ENCODE measurements at regions not wholly inside any gene's neighbourhood (a gene's known extent, or its start where the extent isn't known, plus 50 kb on each side); places are given as distances from the start of the nearest gene placed in this dataset.
A peak's percentile ranks its signal among the peaks of the same experiment; 100 is the strongest.

GRCh38 chr11:92830377-92831155 lies 138.9 kb upstream of the MTNR1B start:
- Histone ChIP-seq H3K4me3 (ENCODE audit: low read depth in 1 of 2, low read length in 2 of 2) (no peak overlapping the region), H2AFZ (ENCODE audit: low read depth, low read length) (0 out of 2 replicates have a peak overlapping the region, but pooled peaks have one; percentile 12), H3K4me2 (ENCODE audit: insufficient read depth, low read length) (no peak overlapping the region), H3K4me1 (ENCODE audit: insufficient read depth, low read length) (peaks cover 12% of the 10 kb centered on the region), H3K36me3 (ENCODE audit: insufficient read depth, low read length) (no peaks in the 10 kb centered on the region), H3K27ac (ENCODE audit: low read length) (no peak overlapping the region), H3K27me3 (ENCODE audit: insufficient read depth, low read length, poor library complexity) (no peaks in the 10 kb centered on the region), H3K9me3 (ENCODE audit: insufficient read depth, low read length, severe bottlenecking) (no peaks in the 10 kb centered on the region), H4K20me1 (ENCODE audit: insufficient read depth, low read length) (no peaks in the 10 kb centered on the region), H3K9ac (ENCODE audit: low read depth, low read length) (no peak overlapping the region), H3K79me2 (ENCODE audit: insufficient read depth, low read length) (no peaks in the 10 kb centered on the region)
- ATAC-seq (ENCODE audit: insufficient read depth, low read depth) (peak; percentile 83), DNase-seq (peak; percentile 58)
- TF ChIP-seq EZH2 (IDR thresholded peaks at IDR 0.05; ENCODE audit: borderline replicate concordance, low read depth, low read length, severe bottlenecking): no peak
- TF ChIP-seq, protein P1, sequence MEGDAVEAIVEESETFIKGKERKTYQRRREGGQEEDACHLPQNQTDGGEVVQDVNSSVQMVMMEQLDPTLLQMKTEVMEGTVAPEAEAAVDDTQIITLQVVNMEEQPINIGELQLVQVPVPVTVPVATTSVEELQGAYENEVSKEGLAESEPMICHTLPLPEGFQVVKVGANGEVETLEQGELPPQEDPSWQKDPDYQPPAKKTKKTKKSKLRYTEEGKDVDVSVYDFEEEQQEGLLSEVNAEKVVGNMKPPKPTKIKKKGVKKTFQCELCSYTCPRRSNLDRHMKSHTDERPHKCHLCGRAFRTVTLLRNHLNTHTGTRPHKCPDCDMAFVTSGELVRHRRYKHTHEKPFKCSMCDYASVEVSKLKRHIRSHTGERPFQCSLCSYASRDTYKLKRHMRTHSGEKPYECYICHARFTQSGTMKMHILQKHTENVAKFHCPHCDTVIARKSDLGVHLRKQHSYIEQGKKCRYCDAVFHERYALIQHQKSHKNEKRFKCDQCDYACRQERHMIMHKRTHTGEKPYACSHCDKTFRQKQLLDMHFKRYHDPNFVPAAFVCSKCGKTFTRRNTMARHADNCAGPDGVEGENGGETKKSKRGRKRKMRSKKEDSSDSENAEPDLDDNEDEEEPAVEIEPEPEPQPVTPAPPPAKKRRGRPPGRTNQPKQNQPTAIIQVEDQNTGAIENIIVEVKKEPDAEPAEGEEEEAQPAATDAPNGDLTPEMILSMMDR (IDR thresholded peaks at IDR 0.05; ENCODE audit: borderline replicate concordance, extremely low read depth, low read length, poor library complexity, severe bottlenecking): no peak

DNA sequence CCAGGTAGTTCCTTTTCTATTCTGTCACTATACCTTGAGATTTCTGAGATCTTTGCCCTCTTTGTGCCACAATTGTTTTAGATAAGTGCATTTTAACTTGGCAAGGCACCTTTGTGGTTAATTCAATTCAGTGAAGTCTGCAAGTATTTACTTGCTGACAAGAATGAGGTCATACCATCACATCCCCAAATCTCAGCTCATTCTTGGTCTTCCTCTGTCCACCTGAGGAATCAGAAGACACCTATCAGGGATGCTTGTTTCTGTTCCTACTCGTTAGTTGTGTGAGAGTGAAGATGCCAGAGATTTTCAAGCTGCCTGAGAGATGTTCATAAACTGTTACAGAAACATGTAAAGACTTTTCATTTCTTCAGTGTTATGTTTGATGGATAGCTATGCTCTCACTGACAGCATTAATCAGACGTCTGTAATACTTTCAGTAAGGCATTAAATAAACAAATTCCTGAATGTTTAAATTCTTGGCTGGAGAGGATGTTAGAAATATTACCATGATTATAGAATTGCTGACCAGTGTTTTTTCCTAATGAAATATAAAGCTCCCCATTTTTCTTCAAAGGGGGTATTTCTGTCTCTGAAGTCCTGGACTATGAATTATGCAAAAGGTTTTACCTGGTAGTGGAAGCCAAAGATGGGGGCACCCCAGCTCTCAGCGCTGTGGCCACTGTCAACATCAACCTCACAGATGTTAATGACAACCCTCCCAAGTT lies 135.0 kb upstream of the MTNR1B start:
- DNase-seq: no peak
- TF ChIP-seq EZH2 (IDR thresholded peaks at IDR 0.05; ENCODE audit: borderline replicate concordance, low read depth, low read length, severe bottlenecking): no peak
- TF ChIP-seq, protein P1 (IDR thresholded peaks at IDR 0.05; ENCODE audit: borderline replicate concordance, extremely low read depth, low read length, poor library complexity, severe bottlenecking): no peak
- Histone ChIP-seq H3K4me1 (ENCODE audit: insufficient read depth, low read length) (no peaks in the 10 kb centered on the region), H3K4me3 (ENCODE audit: low read depth in 1 of 2, low read length in 2 of 2) (no peak overlapping the region), H3K4me2 (ENCODE audit: insufficient read depth, low read length) (no peak overlapping the region), H3K9me3 (ENCODE audit: insufficient read depth, low read length, severe bottlenecking) (no peaks in the 10 kb centered on the region), H4K20me1 (ENCODE audit: insufficient read depth, low read length) (no peaks in the 10 kb centered on the region), H3K79me2 (ENCODE audit: insufficient read depth, low read length) (no peaks in the 10 kb centered on the region), H3K9ac (ENCODE audit: low read depth, low read length) (no peak overlapping the region), H3K36me3 (ENCODE audit: insufficient read depth, low read length) (no peaks in the 10 kb centered on the region), H3K27ac (ENCODE audit: low read length) (no peak overlapping the region), H3K27me3 (ENCODE audit: insufficient read depth, low read length, poor library complexity) (no peaks in the 10 kb centered on the region), H2AFZ (ENCODE audit: low read depth, low read length) (no peak overlapping the region)
- no peak for ATAC-seq (ENCODE audit: insufficient read depth, low read depth)

- Histone ChIP-seq H3K36me3 (ENCODE audit: insufficient read depth, low read length) (no peaks in the 10 kb centered on the region), H3K4me2 (ENCODE audit: insufficient read depth, low read length) (no peak overlapping the region), H3K9ac (ENCODE audit: low read depth, low read length) (no peak overlapping the region), H2AFZ (ENCODE audit: low read depth, low read length) (no peak overlapping the region), H3K9me3 (ENCODE audit: insufficient read depth, low read length, severe bottlenecking) (no peaks in the 10 kb centered on the region), H3K4me3 (ENCODE audit: low read depth in 1 of 2, low read length in 2 of 2) (no peak overlapping the region), H3K79me2 (ENCODE audit: insufficient read depth, low read length) (no peaks in the 10 kb centered on the region), H3K27me3 (ENCODE audit: insufficient read depth, low read length, poor library complexity) (no peaks in the 10 kb centered on the region), H3K4me1 (ENCODE audit: insufficient read depth, low read length) (no peaks in the 10 kb centered on the region), H3K27ac (ENCODE audit: low read length) (no peak overlapping the region), H4K20me1 (ENCODE audit: insufficient read depth, low read length) (no peaks in the 10 kb centered on the region)
- ATAC-seq (ENCODE audit: insufficient read depth, low read depth): no peak
- no peak for TF ChIP-seq EZH2 (IDR thresholded peaks at IDR 0.05; ENCODE audit: borderline replicate concordance, low read depth, low read length, severe bottlenecking)
- TF ChIP-seq, protein P1 (IDR thresholded peaks at IDR 0.05; ENCODE audit: borderline replicate concordance, extremely low read depth, low read length, poor library complexity, severe bottlenecking): no peak
- no peak for DNase-seq
Measured at GRCh38 chr11:92837595-92837994, 131.9 kb upstream of the MTNR1B start.
